SKM-1 treated with dmso at 0.1 percent for 144 hours (cell line): ENCODE measurements at regions not wholly inside any gene's neighbourhood (a gene's known extent, or its start where the extent isn't known, plus 50 kb on each side); places are given as distances from the start of the nearest gene placed in this dataset.

Experiments
- DNase-seq: peaks from one replicate; lab custom pipeline; 2025; ENCODE audit not compliant: unreplicated experiment; lab: John Stamatoyannopoulos, UW

GRCh38 chr7:17732083-17732482 is 208.2 kb downstream of the SNX13 start:
- no peak for DNase-seq
